Parathyroid adenoma (tissue), 2 donors: ENCODE measurements at regions not wholly inside any gene's neighbourhood (a gene's known extent, or its start where the extent isn't known, plus 50 kb on each side); places are given as distances from the start of the nearest gene placed in this dataset.

ENCODE experiments used
- H2AFZ ChIP-seq: fragments of 300-600 bp; sonication (generic); one replicate; pipeline ENCODE4 v1.7.0; 2017; ENCODE audit warnings: antibody characterized with exemption, mild to moderate bottlenecking
- H3K27ac ChIP-seq: fragments of 300-600 bp; sonication (generic); one replicate; pipeline ENCODE4 v1.7.0; 2017
- H3K27me3 ChIP-seq: fragments of 300-600 bp; sonication (generic); one replicate; pipeline ENCODE4 v1.7.0; 2017; ENCODE audit warnings: low read length; ENCODE audit not compliant: control insufficient read depth, insufficient read depth
- H3K36me3 ChIP-seq: fragments of 300-600 bp; sonication (generic); one replicate; pipeline ENCODE4 v1.7.0; 2017; ENCODE audit warnings: low read length; ENCODE audit not compliant: control insufficient read depth, insufficient read depth
- H3K4me1 ChIP-seq: fragments of 300-600 bp; sonication (generic); one replicate; pipeline ENCODE4 v1.7.0; 2017; ENCODE audit warnings: control low read depth
- H3K4me2 ChIP-seq: fragments of 300-600 bp; sonication (generic); one replicate; pipeline ENCODE4 v1.7.0; 2017; ENCODE audit warnings: low read length
- H3K4me3 ChIP-seq: fragments of 300-600 bp; sonication (generic); one replicate; pipeline ENCODE4 v1.7.0; 2017; ENCODE audit warnings: low read depth, low read length
- H3K79me2 ChIP-seq: fragments of 300-600 bp; sonication (generic); one replicate; pipeline ENCODE4 v1.7.0; 2017; ENCODE audit warnings: control low read depth
- H3K9ac ChIP-seq: fragments of 300-600 bp; sonication (generic); one replicate; pipeline ENCODE4 v1.7.0; 2017; ENCODE audit warnings: mild to moderate bottlenecking
- H3K9me3 ChIP-seq: fragments of 300-600 bp; sonication (generic); one replicate; pipeline ENCODE4 v1.7.0; 2017; ENCODE audit warnings: low read length; ENCODE audit not compliant: control insufficient read depth
- TF ChIP-seq, protein P1 (sequence below): fragments of 300-600 bp; sonication (generic); IDR thresholded peaks from one replicate; pipeline ENCODE4 v1.7.0; 2017; ENCODE audit warnings: antibody characterized with exemption, mild to moderate bottlenecking
- donor health status: primary hyperparathyroidism.

DNA sequence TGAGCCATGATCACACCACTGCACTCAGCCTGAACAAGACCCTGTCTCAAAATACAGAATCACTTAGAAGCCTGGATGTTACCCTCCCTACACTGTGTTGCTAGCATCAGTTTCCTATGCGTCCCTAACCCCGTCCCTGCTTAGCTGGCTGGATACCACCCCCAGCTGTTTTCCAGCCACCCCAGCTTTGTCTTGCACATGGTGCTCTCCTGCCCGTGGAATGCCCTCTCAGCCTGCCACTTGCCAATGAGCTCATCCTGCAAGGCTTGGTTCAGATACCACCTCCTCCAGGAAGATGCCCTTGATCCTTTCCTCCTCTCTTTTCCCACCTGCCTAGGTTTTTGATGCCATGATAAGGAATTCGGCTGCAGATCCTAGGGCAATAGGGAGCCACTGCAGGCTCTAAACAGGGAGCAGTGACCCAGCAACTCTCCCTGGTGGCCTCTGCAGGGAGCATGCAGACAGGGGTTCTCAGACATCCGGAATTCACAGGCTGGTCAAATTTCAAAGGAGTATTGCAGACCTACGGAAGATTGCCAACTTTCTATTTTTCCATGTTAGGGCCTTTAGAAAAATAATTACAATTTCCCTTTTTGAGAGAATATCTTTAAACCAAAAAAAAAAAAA lies 52.7 kb upstream of the WNT7B start:
- Histone ChIP-seq H3K79me2 (no peaks in the 10 kb centered on the region), H3K4me2 (no peak overlapping the region), H3K27me3 (no peaks in the 10 kb centered on the region), H3K9me3 (no peaks in the 10 kb centered on the region), H3K36me3 (no peaks in the 10 kb centered on the region), H3K27ac (no peak overlapping the region), H3K9ac (no peak overlapping the region), H3K4me1 (no peaks in the 10 kb centered on the region), H3K4me3 (no peak overlapping the region), H2AFZ (no peak overlapping the region)
- TF ChIP-seq, protein P1, sequence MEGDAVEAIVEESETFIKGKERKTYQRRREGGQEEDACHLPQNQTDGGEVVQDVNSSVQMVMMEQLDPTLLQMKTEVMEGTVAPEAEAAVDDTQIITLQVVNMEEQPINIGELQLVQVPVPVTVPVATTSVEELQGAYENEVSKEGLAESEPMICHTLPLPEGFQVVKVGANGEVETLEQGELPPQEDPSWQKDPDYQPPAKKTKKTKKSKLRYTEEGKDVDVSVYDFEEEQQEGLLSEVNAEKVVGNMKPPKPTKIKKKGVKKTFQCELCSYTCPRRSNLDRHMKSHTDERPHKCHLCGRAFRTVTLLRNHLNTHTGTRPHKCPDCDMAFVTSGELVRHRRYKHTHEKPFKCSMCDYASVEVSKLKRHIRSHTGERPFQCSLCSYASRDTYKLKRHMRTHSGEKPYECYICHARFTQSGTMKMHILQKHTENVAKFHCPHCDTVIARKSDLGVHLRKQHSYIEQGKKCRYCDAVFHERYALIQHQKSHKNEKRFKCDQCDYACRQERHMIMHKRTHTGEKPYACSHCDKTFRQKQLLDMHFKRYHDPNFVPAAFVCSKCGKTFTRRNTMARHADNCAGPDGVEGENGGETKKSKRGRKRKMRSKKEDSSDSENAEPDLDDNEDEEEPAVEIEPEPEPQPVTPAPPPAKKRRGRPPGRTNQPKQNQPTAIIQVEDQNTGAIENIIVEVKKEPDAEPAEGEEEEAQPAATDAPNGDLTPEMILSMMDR: no peak

DNA sequence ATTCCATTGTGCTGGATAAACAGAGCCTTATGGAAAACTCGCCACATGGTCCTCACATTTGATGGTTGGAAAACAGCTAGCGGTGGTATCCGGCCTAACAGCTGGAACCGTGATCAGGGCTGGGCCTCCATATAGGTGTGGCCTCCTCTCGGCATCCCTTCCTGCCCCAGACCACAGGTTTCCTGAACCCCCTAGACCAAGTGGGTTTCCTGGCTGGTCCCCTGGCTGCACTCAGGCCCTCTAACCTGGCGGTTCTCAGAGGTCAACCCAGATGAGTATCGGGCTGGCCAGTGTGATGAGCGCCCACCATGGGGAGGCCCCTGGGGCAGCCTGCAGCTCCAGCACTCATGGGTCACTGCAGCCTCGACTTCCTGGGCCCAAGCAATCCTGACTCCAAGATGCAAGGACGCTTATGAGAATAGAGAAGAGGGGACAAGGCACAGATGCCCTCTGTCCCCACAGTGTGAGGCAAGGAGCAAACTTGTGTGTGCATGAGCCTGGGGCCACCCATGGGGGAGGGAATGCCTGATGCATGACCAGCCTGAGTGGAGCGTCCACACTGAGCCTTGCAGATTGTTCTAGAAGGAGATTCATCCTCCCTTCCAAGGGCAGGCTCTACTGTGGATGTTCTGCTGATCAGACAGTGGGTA lies 53.4 kb upstream of the WNT7B start:
- H3K36me3 ChIP-seq: no peaks in the 10 kb centered on the region
- no peak overlapping the region for H3K27ac ChIP-seq
- H3K4me1 ChIP-seq: no peaks in the 10 kb centered on the region
- no peaks in the 10 kb centered on the region for H3K79me2 ChIP-seq
- no peak overlapping the region for H3K4me3 ChIP-seq
- H3K9me3 ChIP-seq: no peaks in the 10 kb centered on the region
- no peaks in the 10 kb centered on the region for H3K27me3 ChIP-seq
- H3K9ac ChIP-seq: no peak overlapping the region
- H2AFZ ChIP-seq: no peak overlapping the region
- H3K4me2 ChIP-seq: no peak overlapping the region
- TF ChIP-seq, protein P1: no peak

DNA sequence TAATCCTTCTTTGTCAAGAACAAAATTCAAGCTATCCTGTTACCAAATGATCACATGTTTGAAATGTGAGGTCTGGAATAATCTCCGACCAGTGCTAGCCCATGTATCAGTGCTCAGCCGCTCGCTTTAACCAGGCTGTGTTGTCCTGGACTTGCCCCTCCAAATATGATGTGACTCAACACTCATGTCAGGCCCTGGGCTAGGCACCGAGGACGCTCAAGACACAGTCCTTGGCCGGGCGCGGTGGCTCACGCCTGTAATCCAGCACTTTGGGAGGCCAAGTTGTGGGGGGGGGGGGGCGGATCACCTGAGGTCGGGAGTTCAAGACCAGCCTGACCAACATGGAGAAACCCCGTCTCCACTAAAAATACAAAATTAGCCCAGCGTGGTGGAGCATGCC lies 54.1 kb upstream of the WNT7B start:
- H3K4me3 ChIP-seq: no peak overlapping the region
- H2AFZ ChIP-seq: no peak overlapping the region
- no peaks in the 10 kb centered on the region for H3K27me3 ChIP-seq
- H3K36me3 ChIP-seq: no peaks in the 10 kb centered on the region
- TF ChIP-seq, protein P1: no peak
- H3K79me2 ChIP-seq: no peaks in the 10 kb centered on the region
- no peaks in the 10 kb centered on the region for H3K4me1 ChIP-seq
- no peak overlapping the region for H3K9ac ChIP-seq
- H3K4me2 ChIP-seq: no peak overlapping the region
- H3K9me3 ChIP-seq: no peaks in the 10 kb centered on the region
- no peak overlapping the region for H3K27ac ChIP-seq

DNA sequence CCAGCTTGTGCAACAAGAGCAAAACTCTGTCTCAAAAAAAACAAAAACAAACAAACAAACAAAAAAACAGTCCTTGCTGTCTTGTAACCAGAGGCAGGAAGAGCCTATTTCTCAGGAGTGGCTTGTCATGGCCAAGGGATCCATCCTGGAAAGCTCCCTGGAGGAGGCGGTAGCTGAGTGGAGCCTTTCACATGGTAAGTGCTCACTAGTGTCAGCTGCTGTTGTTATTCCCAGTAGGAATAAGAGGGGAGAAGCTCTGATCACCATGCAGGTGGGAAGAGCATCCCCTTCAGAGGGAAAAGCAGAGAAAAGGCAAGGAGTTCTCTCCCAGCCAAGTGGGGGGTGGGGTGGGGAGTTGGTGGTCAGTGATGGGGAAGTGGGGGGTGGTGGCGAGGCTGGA lies 54.6 kb upstream of the WNT7B start:
- no peak overlapping the region for H3K4me2 ChIP-seq
- TF ChIP-seq, protein P1: no peak
- no peak overlapping the region for H3K27ac ChIP-seq
- no peaks in the 10 kb centered on the region for H3K27me3 ChIP-seq
- no peaks in the 10 kb centered on the region for H3K4me1 ChIP-seq
- H2AFZ ChIP-seq: no peak overlapping the region
- no peak overlapping the region for H3K4me3 ChIP-seq
- no peaks in the 10 kb centered on the region for H3K9me3 ChIP-seq
- H3K9ac ChIP-seq: no peak overlapping the region
- no peaks in the 10 kb centered on the region for H3K36me3 ChIP-seq
- H3K79me2 ChIP-seq: no peaks in the 10 kb centered on the region
